ENCODE measurements at regions not wholly inside any gene's neighbourhood (a gene's known extent, or its start where the extent isn't known, plus 50 kb on each side); places are given as distances from the start of the nearest gene placed in this dataset.
"Not testable (repeated sequence)": the region's sequence is repeated elsewhere in the genome, so short reads cannot be mapped to it uniquely, and the experiment has no call there.

DNA sequence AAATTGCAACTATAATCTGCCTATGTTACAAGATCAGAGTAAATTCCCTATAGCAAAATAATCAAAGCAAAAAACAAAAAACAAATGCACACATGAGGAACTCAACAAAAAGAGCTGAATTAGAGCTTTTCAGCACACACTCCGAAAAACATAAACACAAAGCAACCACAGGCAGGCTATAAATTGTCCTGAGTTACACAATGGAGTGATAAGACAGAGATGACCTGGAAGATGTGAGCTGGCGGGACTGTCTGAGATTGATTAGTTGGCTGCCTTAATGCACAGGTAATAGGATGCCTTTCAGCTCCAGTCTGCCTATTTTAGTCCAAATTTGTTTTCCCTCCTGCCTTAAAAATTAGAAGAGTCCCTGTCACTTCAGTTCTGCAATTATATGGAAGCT lies 159.0 kb upstream of the FNDC3A start:
- Histone ChIP-seq H3K36me3 (no peaks in the 10 kb centered on the region), H3K4me3 (peak overlapping the region in 1 of 2 donors; percentile 9), H3K27ac (peak overlapping the region in 1 of 2 donors; percentile 31), H3K27me3 (no peaks in the 10 kb centered on the region), H3K9me3 (no peaks in the 10 kb centered on the region), H3K4me1 (peaks cover 0 to 27% of the 10 kb centered on the region in 2 donors)
- TF ChIP-seq CTCF (IDR thresholded peaks at IDR 0.05): no peak
- intact Hi-C loops (cut with DNase I): loop anchor here (5.0 to 10.0 kb wide), 2 partner anchors 161 to 278 kb away; partner anchors contain the start of gene FNDC3A
- no peak for DNase-seq (ENCODE audit: low spot score in 2 of 2)

DNA sequence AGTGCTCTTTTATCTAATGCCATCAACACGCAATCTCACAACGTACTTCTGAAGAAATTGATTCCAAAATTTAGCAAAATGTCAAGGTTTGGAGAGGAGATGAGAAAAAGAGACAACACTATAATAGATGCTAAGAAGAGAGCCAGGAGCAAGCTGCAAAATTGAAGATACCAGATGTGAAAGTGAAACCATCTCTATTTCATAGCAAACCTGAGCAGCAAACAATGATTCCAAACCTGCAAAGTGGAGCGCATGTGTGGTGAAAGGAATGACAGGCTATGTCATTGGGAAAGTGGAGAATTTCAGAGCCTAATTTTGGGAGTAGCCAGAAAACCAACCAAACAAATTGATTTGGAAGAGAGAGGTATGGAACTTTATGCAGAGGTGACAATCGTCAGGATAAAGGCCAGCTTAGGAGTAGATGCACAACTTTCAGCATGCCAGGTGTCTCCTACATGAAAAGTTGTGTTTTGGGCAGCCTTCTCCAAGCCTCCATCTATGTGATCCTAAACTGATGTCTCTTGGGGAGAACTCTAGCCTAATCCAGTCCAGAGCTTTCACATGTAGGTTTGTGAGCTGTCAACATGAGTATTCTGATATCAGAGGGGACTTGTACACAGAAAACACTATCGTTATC lies 158.4 kb upstream of the FNDC3A start:
- no peaks in the 10 kb centered on the region for H3K9me3 ChIP-seq
- H3K27me3 ChIP-seq: no peaks in the 10 kb centered on the region
- H3K36me3 ChIP-seq: no peaks in the 10 kb centered on the region
- DNase-seq (ENCODE audit: low spot score in 2 of 2): no peak
- intact Hi-C loops (cut with DNase I): loop anchor here (5.0 to 10.0 kb wide), 2 partner anchors 160 to 278 kb away; partner anchors contain the start of gene FNDC3A
- peak overlapping the region in 1 of 2 donors; percentile 9 for H3K4me3 ChIP-seq
- peaks cover 0 to 27% of the 10 kb centered on the region in 2 donors for H3K4me1 ChIP-seq
- peak overlapping the region; percentile 31 to 32 for H3K27ac ChIP-seq
- TF ChIP-seq CTCF (IDR thresholded peaks at IDR 0.05): no peak

DNA sequence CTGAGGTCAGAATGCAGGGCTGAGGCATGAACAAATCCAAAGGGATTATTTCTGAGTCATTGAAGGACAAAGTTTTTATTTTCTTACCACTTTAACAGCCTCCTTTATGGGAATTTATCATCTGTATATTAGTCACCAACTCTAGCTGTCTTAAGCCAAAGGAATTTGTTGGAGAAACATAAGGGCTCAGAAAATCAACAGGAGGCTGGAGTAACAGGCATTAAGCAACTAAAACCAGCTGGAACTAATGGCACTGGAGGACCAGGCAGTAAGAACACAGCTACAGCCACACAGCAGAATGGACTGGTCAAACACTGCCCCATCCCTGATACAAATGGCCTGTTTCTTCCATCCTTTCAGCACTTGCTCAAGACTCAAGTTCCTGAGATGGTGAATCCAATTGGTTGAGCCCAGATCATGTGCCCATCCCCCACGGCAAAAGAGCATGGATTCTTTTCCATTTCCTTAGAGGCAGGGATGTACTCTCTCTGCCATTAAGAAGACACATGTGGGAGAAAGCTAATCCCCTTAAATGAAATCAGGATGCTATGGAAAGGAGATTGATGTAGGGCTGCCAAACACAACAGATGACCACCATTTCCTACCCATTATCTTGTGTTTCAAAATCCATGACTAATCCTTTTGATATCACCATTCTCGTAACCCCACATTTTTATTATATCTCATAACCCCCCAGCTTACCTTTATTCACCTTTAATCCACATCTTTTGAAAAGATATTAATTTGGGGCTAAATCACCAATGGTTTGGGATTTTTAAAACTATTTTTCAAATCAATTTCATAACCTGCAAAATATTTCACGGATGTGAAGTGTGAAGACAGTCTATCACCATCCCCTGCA lies 157.0 kb upstream of the FNDC3A start:
- intact Hi-C loops (cut with DNase I): loop anchor here (2.0 to 10.0 kb wide), 3 partner anchors 66 to 276 kb away; partner anchors contain the start of gene FNDC3A
- DNase-seq (ENCODE audit: low spot score in 2 of 2): peak in 1 of 2 donors; percentile 72
- H3K36me3 ChIP-seq: no peaks in the 10 kb centered on the region
- H3K9me3 ChIP-seq: no peaks in the 10 kb centered on the region
- H3K4me3 ChIP-seq: no peak overlapping the region
- peaks cover 0 to 27% of the 10 kb centered on the region in 2 donors for H3K4me1 ChIP-seq
- TF ChIP-seq CTCF (IDR thresholded peaks at IDR 0.05): no peak
- peak overlapping the region; percentile 58 to 65 for H3K27ac ChIP-seq
- H3K27me3 ChIP-seq: no peaks in the 10 kb centered on the region

- peaks cover 0 to 27% of the 10 kb centered on the region in 2 donors for H3K4me1 ChIP-seq
- H3K27ac ChIP-seq: peak overlapping the region in 1 of 2 donors; percentile 65
- no peaks in the 10 kb centered on the region for H3K36me3 ChIP-seq
- no peak for DNase-seq (ENCODE audit: low spot score in 2 of 2)
- H3K27me3 ChIP-seq: no peaks in the 10 kb centered on the region
- no peaks in the 10 kb centered on the region for H3K9me3 ChIP-seq
- TF ChIP-seq CTCF (IDR thresholded peaks at IDR 0.05): no peak
- no peak overlapping the region for H3K4me3 ChIP-seq
- intact Hi-C loops (cut with DNase I): loop anchor here (2.0 to 10.0 kb wide), 3 partner anchors 65 to 275 kb away; partner anchors contain the start of gene FNDC3A
Measured at GRCh38 chr13:48819376-48819775, 156.3 kb upstream of the FNDC3A start.

DNA sequence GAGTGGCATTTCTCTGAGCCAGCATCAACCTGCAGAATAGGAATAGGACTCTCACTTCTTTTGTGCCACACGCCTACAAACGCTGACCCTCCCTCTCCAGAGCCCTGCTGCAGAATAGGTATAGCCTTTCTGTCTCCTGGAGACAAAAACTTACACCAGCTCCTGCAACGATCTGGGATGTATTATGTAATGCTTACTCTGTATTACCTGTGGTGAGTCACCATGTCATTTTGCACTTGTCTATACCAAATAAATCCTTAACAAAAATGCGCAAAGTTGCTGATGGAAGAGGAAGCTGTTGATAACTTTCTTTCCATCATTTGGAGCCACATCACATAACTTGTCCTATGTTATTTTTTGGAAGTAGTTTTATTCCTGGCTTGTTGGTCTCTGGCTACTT lies 155.8 kb upstream of the FNDC3A start:
- no peak for DNase-seq (ENCODE audit: low spot score in 2 of 2)
- no peak for TF ChIP-seq CTCF (IDR thresholded peaks at IDR 0.05)
- no peaks in the 10 kb centered on the region for H3K9me3 ChIP-seq
- H3K36me3 ChIP-seq: no peaks in the 10 kb centered on the region
- intact Hi-C loops (cut with DNase I): loop anchor here (2.0 to 10.0 kb wide), 3 partner anchors 65 to 275 kb away; partner anchors contain the start of gene FNDC3A
- peaks cover 0 to 27% of the 10 kb centered on the region in 2 donors for H3K4me1 ChIP-seq
- H3K27me3 ChIP-seq: no peaks in the 10 kb centered on the region
- no peak overlapping the region for H3K27ac ChIP-seq
- no peak overlapping the region for H3K4me3 ChIP-seq

- DNase-seq (ENCODE audit: low spot score in 2 of 2); H3K27me3 ChIP-seq; intact Hi-C loops (cut with DNase I); H3K36me3 ChIP-seq; H3K4me3 ChIP-seq; H3K27ac ChIP-seq; H3K9me3 ChIP-seq: not testable (repeated sequence)
- H3K4me1 ChIP-seq: peaks cover 0 to 22% of the 10 kb centered on the region in 2 donors
Measured at GRCh38 chr13:48823526-48823925, 152.2 kb upstream of the FNDC3A start.

Measured in ascending aorta (tissue), 2 donors.